ENCODE measurements at regions not wholly inside any gene's neighbourhood (a gene's known extent, or its start where the extent isn't known, plus 50 kb on each side); places are given as distances from the start of the nearest gene placed in this dataset.

GRCh38 chr18:10130606-10131005 lies 216.8 kb downstream of the VAPA start:
- no peaks in the 10 kb centered on the region for H3K36me3 ChIP-seq (ENCODE audit: insufficient read depth, low read length)
- H3K27ac ChIP-seq (ENCODE audit: low read length): no peak overlapping the region
- no peaks in the 10 kb centered on the region for H3K9me3 ChIP-seq (ENCODE audit: low read length)
- H2AFZ ChIP-seq (ENCODE audit: low read depth, low read length): no peak overlapping the region
- TF ChIP-seq SMC3 (conservative IDR thresholded peaks at IDR 0.05; ENCODE audit: poor library complexity): no peak
- TF ChIP-seq, protein P1, sequence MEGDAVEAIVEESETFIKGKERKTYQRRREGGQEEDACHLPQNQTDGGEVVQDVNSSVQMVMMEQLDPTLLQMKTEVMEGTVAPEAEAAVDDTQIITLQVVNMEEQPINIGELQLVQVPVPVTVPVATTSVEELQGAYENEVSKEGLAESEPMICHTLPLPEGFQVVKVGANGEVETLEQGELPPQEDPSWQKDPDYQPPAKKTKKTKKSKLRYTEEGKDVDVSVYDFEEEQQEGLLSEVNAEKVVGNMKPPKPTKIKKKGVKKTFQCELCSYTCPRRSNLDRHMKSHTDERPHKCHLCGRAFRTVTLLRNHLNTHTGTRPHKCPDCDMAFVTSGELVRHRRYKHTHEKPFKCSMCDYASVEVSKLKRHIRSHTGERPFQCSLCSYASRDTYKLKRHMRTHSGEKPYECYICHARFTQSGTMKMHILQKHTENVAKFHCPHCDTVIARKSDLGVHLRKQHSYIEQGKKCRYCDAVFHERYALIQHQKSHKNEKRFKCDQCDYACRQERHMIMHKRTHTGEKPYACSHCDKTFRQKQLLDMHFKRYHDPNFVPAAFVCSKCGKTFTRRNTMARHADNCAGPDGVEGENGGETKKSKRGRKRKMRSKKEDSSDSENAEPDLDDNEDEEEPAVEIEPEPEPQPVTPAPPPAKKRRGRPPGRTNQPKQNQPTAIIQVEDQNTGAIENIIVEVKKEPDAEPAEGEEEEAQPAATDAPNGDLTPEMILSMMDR (IDR thresholded peaks at IDR 0.05; ENCODE audit: poor library complexity, severe bottlenecking): no peak
- TF ChIP-seq POLR2AphosphoS5 (IDR thresholded peaks at IDR 0.05): no peak
- no peak for TF ChIP-seq REST (IDR thresholded peaks at IDR 0.05; ENCODE audit: borderline replicate concordance)
- TF ChIP-seq MXI1 (conservative IDR thresholded peaks at IDR 0.05; ENCODE audit: poor library complexity, severe bottlenecking): no peak
- no peak for TF ChIP-seq RAD21 (conservative IDR thresholded peaks at IDR 0.05)
- TF ChIP-seq EP300 (conservative IDR thresholded peaks at IDR 0.05; ENCODE audit: poor library complexity, severe bottlenecking): no peak
- no peak for TF ChIP-seq TAF1 (IDR thresholded peaks at IDR 0.05; ENCODE audit: low read depth)
- no peak for TF ChIP-seq EZH2 (IDR thresholded peaks at IDR 0.05; ENCODE audit: borderline replicate concordance, insufficient read depth, low read length, poor library complexity, severe bottlenecking)
- H3K4me2 ChIP-seq (ENCODE audit: low read length): no peak overlapping the region
- H3K27me3 ChIP-seq (ENCODE audit: insufficient read depth, low read depth, low read length): peaks cover 16% of the 10 kb centered on the region
- H4K20me1 ChIP-seq (ENCODE audit: insufficient read depth): no peaks in the 10 kb centered on the region
- no peaks in the 10 kb centered on the region for H3F3A ChIP-seq (ENCODE audit: insufficient read depth, low read length, poor library complexity, severe bottlenecking)
- H3K4me3 ChIP-seq (ENCODE audit: low read length): no peak overlapping the region
- H3K9ac ChIP-seq (ENCODE audit: low read length): no peak overlapping the region
- H3K9me2 ChIP-seq (ENCODE audit: insufficient read depth, low read length): no peaks in the 10 kb centered on the region
- H3K79me2 ChIP-seq (replicated peaks; ENCODE audit: insufficient read depth, low read length): no peaks in the 10 kb centered on the region

- H3K9ac ChIP-seq (ENCODE audit: low read length): no peak overlapping the region
- H3K9me3 ChIP-seq (ENCODE audit: low read length): no peaks in the 10 kb centered on the region
- H3K9me2 ChIP-seq (ENCODE audit: insufficient read depth, low read length): no peaks in the 10 kb centered on the region
- H3F3A ChIP-seq (ENCODE audit: insufficient read depth, low read length, poor library complexity, severe bottlenecking): no peaks in the 10 kb centered on the region
- no peak overlapping the region for H3K4me2 ChIP-seq (ENCODE audit: low read length)
- H2AFZ ChIP-seq (ENCODE audit: low read depth, low read length): no peak overlapping the region
- H4K20me1 ChIP-seq (ENCODE audit: insufficient read depth): no peaks in the 10 kb centered on the region
- H3K79me2 ChIP-seq (replicated peaks; ENCODE audit: insufficient read depth, low read length): no peaks in the 10 kb centered on the region
- TF ChIP-seq POLR2AphosphoS5 (IDR thresholded peaks at IDR 0.05) (no peak), REST (IDR thresholded peaks at IDR 0.05; ENCODE audit: borderline replicate concordance) (no peak), RAD21 (conservative IDR thresholded peaks at IDR 0.05) (no peak), EZH2 (IDR thresholded peaks at IDR 0.05; ENCODE audit: borderline replicate concordance, insufficient read depth, low read length, poor library complexity, severe bottlenecking) (no peak), SMC3 (conservative IDR thresholded peaks at IDR 0.05; ENCODE audit: poor library complexity) (no peak)
- TF ChIP-seq, protein P1 (IDR thresholded peaks at IDR 0.05; ENCODE audit: poor library complexity, severe bottlenecking): no peak
- no peak overlapping the region for H3K4me3 ChIP-seq (ENCODE audit: low read length)
- no peaks in the 10 kb centered on the region for H3K36me3 ChIP-seq (ENCODE audit: insufficient read depth, low read length)
- H3K27ac ChIP-seq (ENCODE audit: low read length): no peak overlapping the region
- H3K27me3 ChIP-seq (ENCODE audit: insufficient read depth, low read depth, low read length): peaks cover 16% of the 10 kb centered on the region
Observed at GRCh38 chr18:10131081-10131459, 217.3 kb downstream of the VAPA start.
